HG03520 (cell line): ENCODE measurements at regions not wholly inside any gene's neighbourhood (a gene's known extent, or its start where the extent isn't known, plus 50 kb on each side); places are given as distances from the start of the nearest gene placed in this dataset.

Experiments
- ATAC-seq: cut with Tn5 transposase; IDR thresholded peaks from one replicate; pipeline ENCODE4 v1.9.1; 2021; ENCODE audit warnings: mild to moderate bottlenecking, moderate library complexity; ENCODE audit not compliant: unreplicated experiment

DNA sequence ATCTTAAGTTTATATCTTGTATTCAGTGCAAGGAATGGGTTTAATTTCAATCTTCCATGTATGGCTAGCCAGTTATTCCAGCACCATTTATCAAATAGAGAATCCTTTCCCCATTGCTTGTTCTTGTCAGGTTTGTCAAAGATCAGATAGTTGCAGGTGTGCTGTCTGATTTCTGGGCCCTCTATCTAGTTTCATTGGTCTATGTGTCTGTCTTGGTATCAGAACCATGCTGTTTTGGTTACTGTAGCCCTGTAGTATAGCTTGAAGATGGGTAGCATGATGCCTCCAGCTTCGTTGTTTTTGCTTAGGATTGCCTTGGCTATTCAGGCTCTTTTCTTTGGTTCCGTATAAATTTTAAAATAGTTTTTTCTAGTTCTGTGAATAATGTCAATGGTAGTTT lies 200.0 kb downstream of the MANEA start:
- ATAC-seq, result no peak

GRCh38 chr6:95780037-95780436 lies 202.7 kb downstream of the MANEA start:
- no peak for ATAC-seq

GRCh38 chr6:95784019-95784418 lies 206.7 kb downstream of the MANEA start:
- no peak for ATAC-seq

GRCh38 chr6:95784869-95785268 lies 207.5 kb downstream of the MANEA start:
- peak; percentile 80 for ATAC-seq

DNA sequence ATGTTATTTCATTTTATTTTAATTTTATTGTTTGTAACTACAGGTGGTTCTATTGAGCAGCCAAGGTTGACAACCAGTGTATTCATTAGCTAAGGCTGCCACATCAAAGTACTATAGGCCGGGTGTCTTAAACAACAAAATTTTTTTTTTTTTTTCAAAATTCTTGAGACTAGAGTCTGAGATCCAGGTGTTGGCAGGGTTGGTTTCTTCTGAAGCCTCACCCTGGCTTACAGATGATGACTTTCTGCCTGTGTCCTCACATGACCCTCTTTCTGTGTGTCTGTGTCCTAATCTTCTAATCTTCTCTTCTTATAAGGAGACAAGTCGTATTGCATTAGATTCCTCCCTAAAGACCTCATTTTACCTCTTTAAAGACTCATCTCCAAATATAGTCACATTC lies 208.4 kb downstream of the MANEA start:
- ATAC-seq, result no peak

GRCh38 chr6:95786802-95787201 lies 209.5 kb downstream of the MANEA start:
- ATAC-seq, result no peak

- ATAC-seq, result no peak
These were observed 213.5 kb downstream of the MANEA start for GRCh38 chr6:95790787-95791186.

GRCh38 chr6:95794749-95795148 lies 217.4 kb downstream of the MANEA start:
- no peak for ATAC-seq

DNA sequence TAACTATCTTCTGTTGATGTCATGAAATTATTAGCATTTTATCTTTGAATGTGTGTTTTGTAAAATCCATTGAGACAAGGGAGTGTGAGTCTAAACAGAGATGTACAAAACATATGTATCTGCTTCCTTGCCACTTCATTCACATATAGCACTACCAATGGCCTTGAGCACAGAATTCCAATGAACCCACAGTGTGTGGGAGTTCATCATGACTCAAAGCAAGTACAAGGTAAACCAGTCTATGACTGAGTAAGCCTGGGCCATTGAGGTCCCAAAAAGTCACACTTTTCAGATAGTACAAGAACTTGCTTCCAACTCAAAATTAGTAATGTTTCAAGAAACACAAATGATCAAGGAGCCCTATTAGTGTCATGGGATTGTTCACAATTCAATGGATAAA lies 218.6 kb downstream of the MANEA start:
- ATAC-seq, result no peak

DNA sequence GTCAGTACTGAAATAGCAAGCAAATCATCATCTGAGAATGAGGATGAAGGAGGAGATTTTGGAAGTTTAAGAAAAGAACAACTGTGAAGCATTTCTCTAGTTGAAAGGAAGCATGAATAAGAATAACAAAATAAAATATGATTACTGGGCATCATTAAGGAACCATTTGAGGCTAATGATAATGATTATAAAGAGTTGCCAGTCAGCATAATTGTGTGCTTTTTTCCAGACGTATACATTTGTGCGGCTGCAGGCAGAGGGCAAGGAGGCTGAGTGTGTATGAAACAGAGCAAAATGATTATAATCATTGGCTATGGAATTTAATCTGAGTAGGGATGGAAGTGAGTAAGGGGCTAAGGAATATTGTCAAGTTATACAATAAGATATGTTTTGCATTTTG lies 218.7 kb upstream of the FUT9 start:
- no peak for ATAC-seq

DNA sequence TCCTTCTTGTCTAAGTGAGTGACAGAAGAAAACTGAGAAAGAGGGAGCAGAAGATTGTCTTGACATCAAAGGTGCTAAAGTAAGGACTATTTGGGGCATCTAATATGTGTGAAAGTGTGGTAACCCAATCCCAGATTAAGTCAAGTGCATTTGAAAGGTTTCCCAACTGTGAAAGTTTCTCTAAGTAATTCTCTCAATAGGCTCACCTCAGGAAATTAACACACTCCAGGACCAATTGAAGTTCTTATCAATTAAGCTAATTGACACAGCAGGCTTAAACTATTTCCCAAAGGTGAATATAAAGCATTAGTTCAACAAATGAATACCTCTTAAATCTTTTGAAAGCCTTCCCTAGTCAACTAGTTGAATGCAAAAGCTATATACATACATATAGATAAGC lies 212.8 kb upstream of the FUT9 start:
- ATAC-seq, result no peak

DNA sequence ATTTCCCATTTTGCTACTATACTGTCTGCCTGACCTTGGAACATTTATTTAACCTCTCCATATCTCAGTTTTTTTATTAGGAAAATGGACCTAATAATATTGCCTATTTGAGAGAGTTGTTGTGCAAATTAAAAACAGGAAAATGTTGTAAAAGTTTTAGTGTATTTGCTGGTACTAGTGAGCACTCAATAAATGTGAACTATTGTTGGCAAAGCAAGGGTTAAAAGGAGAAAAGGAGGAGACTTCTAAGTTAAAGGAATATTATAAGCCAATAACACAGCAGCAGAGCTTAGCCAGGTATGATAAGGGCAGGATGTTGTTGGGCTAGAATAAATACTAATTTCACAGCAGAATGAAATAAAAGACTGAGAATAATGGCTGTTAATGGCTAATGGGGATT lies 211.9 kb upstream of the FUT9 start:
- no peak for ATAC-seq

- peak; percentile 80 for ATAC-seq
These were observed 210.8 kb upstream of the FUT9 start for GRCh38 chr6:95804847-95805541.

- peak; percentile 47 for ATAC-seq
These were observed 210.1 kb upstream of the FUT9 start for GRCh38 chr6:95805699-95806098.

- ATAC-seq, result no peak
These were observed 200.3 kb upstream of the FUT9 start for GRCh38 chr6:95815389-95816056.

DNA sequence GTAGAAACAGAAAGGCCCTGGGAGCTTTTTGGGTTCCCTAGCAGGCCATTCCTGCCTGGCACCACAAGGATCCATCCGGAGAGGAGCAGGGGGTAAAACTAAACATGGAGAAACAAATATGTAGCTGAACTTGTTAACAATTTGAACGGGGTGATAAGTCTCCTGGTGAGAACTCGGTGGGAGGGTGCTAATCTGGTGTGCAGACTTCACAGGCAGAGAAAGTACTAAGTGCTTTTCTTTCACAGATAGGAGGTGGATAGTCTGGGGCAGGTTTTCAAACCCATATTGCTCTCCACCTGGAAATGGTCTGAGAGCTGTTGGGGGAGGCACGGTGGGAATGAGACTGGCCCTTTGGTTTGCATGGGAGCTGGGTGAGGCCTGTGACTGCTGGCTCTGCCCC lies 196.3 kb upstream of the FUT9 start:
- ATAC-seq, result no peak

DNA sequence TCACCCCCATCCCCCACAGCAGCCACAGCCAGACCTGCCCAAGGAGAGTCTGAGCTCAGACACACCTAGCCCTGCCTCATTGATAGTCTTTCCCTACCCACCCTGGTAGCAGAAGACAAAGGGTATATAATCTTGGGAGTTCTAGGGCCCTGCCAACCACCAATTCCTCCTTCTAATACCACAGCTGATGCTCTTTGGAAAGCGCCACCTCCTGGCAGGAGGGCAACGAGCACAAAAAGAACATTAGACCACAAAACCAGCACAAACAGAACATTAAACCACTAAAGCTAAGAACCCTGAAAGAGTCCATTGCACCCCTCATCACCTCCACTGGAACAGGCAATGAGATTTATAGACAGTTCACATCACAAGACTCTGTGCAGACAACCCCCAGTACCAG lies 195.8 kb upstream of the FUT9 start:
- ATAC-seq, result no peak

GRCh38 chr6:95830859-95831557 lies 184.8 kb upstream of the FUT9 start:
- ATAC-seq, result no peak

DNA sequence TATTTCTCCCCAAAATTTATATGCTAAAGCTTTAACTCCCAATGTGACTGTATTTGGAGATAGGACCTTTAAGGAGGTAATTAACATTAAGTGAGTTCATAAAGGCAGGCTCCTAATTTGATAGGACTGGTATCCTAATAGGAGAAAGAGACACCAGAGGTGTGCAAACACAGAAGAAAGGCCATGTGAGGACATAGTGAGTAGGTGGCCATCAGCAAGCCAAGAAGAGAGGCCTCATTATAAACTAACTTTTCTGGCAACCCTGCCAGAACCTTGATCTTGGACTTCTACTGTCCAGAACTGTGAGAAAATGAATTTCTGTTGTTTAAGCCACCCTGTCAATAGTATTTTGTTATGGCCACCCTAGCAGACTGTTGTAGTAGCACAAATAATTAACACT lies 177.9 kb upstream of the FUT9 start:
- no peak for ATAC-seq

DNA sequence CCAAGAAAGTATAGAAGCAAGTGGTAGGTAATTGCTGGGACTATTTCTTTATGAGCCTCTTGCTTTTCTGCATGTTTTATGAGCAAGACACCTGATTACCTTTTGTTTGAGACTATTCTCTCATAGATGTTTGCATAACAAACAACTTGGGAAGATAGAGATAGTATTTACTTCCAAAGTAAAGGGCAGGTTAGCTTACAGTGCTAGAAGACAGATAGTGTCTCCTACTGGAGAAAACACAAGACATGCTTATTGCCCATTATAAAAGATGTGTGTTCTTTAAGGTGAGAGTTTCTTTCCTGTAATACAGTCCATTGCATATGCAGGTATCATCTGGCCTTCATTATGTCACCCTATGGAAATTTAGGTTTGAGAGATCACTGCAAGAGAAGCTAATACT lies 174.2 kb upstream of the FUT9 start:
- no peak for ATAC-seq

DNA sequence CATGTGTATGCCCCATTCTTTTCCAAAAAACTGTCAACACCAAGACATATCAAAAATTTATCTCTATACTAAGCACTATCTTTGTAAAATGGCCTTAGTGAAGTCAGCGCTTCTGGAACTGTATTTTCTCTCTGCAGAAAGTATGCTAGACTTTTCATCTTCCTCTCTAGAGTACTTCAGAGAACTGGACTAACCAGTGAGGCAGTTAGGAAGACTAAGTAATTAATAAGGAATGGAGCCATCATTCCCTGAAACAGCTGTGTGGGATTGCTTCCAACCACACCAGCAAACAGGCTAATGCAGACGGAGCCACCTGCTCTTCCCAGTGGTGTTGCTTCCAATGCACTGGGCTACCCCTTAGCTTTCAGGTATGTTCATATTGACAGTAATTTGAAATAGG lies 169.1 kb upstream of the FUT9 start:
- ATAC-seq, result no peak

GRCh38 chr6:95847061-95847460 lies 168.7 kb upstream of the FUT9 start:
- ATAC-seq, result no peak
